Astrocyte (in vitro differentiated cells and primary cell): ENCODE measurements at regions not wholly inside any gene's neighbourhood (a gene's known extent, or its start where the extent isn't known, plus 50 kb on each side); places are given as distances from the start of the nearest gene placed in this dataset.

Experiments used
- DNase-seq: peaks from one replicate; pipeline ENCODE4 v3.0.0-alpha.2; 2010; ENCODE audit warnings: low read depth
- FAIRE-seq: peaks from 2 replicates; lab custom pipeline; 2011; peaks lifted over from hg19 to GRCh38; lab: Jason Lieb, UNC
- H2AFZ ChIP-seq: 2 replicates; pipeline ENCODE4 v1.6.0; 2012; ENCODE audit warnings: low read depth, low read length, inconsistent platforms
- H3K27ac ChIP-seq: 2 replicates; pipeline ENCODE4 v1.5.1; 2011; ENCODE audit warnings: low read depth, low read length, inconsistent platforms
- H3K27me3 ChIP-seq: 2 replicates; pipeline ENCODE4 v1.6.0; 2011; ENCODE audit warnings: low read length, inconsistent platforms; ENCODE audit not compliant: insufficient read depth
- H3K36me3 ChIP-seq: 2 replicates; pipeline ENCODE4 v1.5.1; 2011; ENCODE audit warnings: low read length, inconsistent platforms; ENCODE audit not compliant: insufficient read depth
- H3K4me1 ChIP-seq: 2 replicates; pipeline ENCODE4 v1.5.1; 2011; ENCODE audit warnings: low read length, inconsistent platforms; ENCODE audit not compliant: insufficient read depth
- H3K4me2 ChIP-seq: 2 replicates; pipeline ENCODE4 v1.6.0; 2012; ENCODE audit warnings: low read length, inconsistent platforms
- H3K4me3 ChIP-seq: 2 replicates; pipeline ENCODE4 v1.5.1; 2011; ENCODE audit warnings: low read depth, mild to moderate bottlenecking, low read length, inconsistent platforms; ENCODE audit not compliant: insufficient read depth
- H3K79me2 ChIP-seq: 2 replicates; pipeline ENCODE4 v1.6.0; 2012; ENCODE audit warnings: mild to moderate bottlenecking, low read length, inconsistent platforms; ENCODE audit not compliant: insufficient read depth
- H3K9ac ChIP-seq: 2 replicates; pipeline ENCODE4 v1.6.0; 2012; ENCODE audit warnings: mild to moderate bottlenecking, low read length, inconsistent platforms
- H3K9me3 ChIP-seq: 2 replicates; pipeline ENCODE4 v1.5.1; 2012; ENCODE audit warnings: low read depth, mild to moderate bottlenecking, low read length, inconsistent platforms; ENCODE audit not compliant: insufficient read depth
- H4K20me1 ChIP-seq: 2 replicates; pipeline ENCODE4 v1.6.0; 2012; ENCODE audit warnings: low read length, inconsistent platforms; ENCODE audit not compliant: insufficient read depth
- H3K27ac Mint-ChIP-seq: one replicate; pipeline ENCODE4 v1.8.0; 2021; ENCODE audit warnings: mild to moderate bottlenecking, mixed read lengths; ENCODE audit not compliant: unreplicated experiment
- H3K27me3 Mint-ChIP-seq: one replicate; pipeline ENCODE4 v1.8.0; 2021; ENCODE audit warnings: low read depth, mixed read lengths; ENCODE audit not compliant: unreplicated experiment
- H3K36me3 Mint-ChIP-seq: one replicate; pipeline ENCODE4 v1.8.0; 2021; ENCODE audit warnings: low read depth, mixed read lengths; ENCODE audit not compliant: unreplicated experiment
- H3K4me1 Mint-ChIP-seq: one replicate; pipeline ENCODE4 v1.8.0; 2021; ENCODE audit warnings: low read depth, mixed read lengths; ENCODE audit not compliant: unreplicated experiment
- H3K4me3 Mint-ChIP-seq: one replicate; pipeline ENCODE4 v1.8.0; 2021; ENCODE audit warnings: mild to moderate bottlenecking, moderate library complexity, mixed read lengths; ENCODE audit not compliant: unreplicated experiment
- H3K9me3 Mint-ChIP-seq: one replicate; pipeline ENCODE4 v1.8.0; 2021; ENCODE audit warnings: mild to moderate bottlenecking, mixed read lengths; ENCODE audit not compliant: unreplicated experiment
- EZH2 ChIP-seq: IDR thresholded peaks from 2 replicates; pipeline ENCODE4 v1.6.1; 2012; ENCODE audit warnings: mild to moderate bottlenecking, low read length, inconsistent platforms; ENCODE audit not compliant: insufficient read depth
- TF ChIP-seq, protein P1 (sequence below): IDR thresholded peaks from 2 replicates; pipeline ENCODE4 v1.5.1; 2011; ENCODE audit warnings: low read depth, mild to moderate bottlenecking, inconsistent platforms, low read length, moderate library complexity; ENCODE audit not compliant: insufficient read depth

GRCh38 chr7:47671358-47671757 is 89.4 kb upstream of the TNS3 start:
- FAIRE-seq = no peak
- peak overlapping the region; percentile 80 for H3K27ac Mint-ChIP-seq
- no peak overlapping the region for H3K27ac ChIP-seq

GRCh38 chr7:47670729-47671128 is 88.8 kb upstream of the TNS3 start:
- DNase-seq (no peak), FAIRE-seq (no peak)
- TF ChIP-seq, protein P1, sequence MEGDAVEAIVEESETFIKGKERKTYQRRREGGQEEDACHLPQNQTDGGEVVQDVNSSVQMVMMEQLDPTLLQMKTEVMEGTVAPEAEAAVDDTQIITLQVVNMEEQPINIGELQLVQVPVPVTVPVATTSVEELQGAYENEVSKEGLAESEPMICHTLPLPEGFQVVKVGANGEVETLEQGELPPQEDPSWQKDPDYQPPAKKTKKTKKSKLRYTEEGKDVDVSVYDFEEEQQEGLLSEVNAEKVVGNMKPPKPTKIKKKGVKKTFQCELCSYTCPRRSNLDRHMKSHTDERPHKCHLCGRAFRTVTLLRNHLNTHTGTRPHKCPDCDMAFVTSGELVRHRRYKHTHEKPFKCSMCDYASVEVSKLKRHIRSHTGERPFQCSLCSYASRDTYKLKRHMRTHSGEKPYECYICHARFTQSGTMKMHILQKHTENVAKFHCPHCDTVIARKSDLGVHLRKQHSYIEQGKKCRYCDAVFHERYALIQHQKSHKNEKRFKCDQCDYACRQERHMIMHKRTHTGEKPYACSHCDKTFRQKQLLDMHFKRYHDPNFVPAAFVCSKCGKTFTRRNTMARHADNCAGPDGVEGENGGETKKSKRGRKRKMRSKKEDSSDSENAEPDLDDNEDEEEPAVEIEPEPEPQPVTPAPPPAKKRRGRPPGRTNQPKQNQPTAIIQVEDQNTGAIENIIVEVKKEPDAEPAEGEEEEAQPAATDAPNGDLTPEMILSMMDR = no peak
- TF ChIP-seq EZH2 = no peak
- no peak overlapping the region for H3K9ac ChIP-seq
- no peak overlapping the region for H2AFZ ChIP-seq
- H3K27me3 Mint-ChIP-seq = no peaks in the 10 kb centered on the region
- H3K4me2 ChIP-seq = no peak overlapping the region
- H3K79me2 ChIP-seq = no peaks in the 10 kb centered on the region
- no peaks in the 10 kb centered on the region for H3K27me3 ChIP-seq
- peak overlapping the region; percentile 80 for H3K27ac Mint-ChIP-seq
- peaks cover 2% of the 10 kb centered on the region for H3K9me3 Mint-ChIP-seq
- no peaks in the 10 kb centered on the region for H3K36me3 ChIP-seq
- peaks cover 19% of the 10 kb centered on the region for H3K4me1 ChIP-seq
- no peak overlapping the region for H3K4me3 Mint-ChIP-seq
- H3K4me3 ChIP-seq = no peak overlapping the region
- no peak overlapping the region for H3K27ac ChIP-seq
- peaks cover 24% of the 10 kb centered on the region for H3K4me1 Mint-ChIP-seq
- H3K36me3 Mint-ChIP-seq = no peaks in the 10 kb centered on the region
- H3K9me3 ChIP-seq = no peaks in the 10 kb centered on the region
- no peaks in the 10 kb centered on the region for H4K20me1 ChIP-seq

More at GRCh38 chr7:47671358-47671757, 89.4 kb upstream of the TNS3 start:
- no peaks in the 10 kb centered on the region for H4K20me1 ChIP-seq
- TF ChIP-seq, protein P1 = no peak
- no peak for TF ChIP-seq EZH2
- H3K27me3 ChIP-seq = no peaks in the 10 kb centered on the region
- Mint-ChIP-seq H3K36me3 (no peaks in the 10 kb centered on the region), H3K27me3 (no peaks in the 10 kb centered on the region), H3K4me1 (peaks cover 19% of the 10 kb centered on the region), H3K9me3 (peaks cover 2% of the 10 kb centered on the region), H3K4me3 (no peak overlapping the region)
- H3K9ac ChIP-seq = no peak overlapping the region
- no peak overlapping the region for H3K4me3 ChIP-seq
- H3K9me3 ChIP-seq = no peaks in the 10 kb centered on the region
- no peaks in the 10 kb centered on the region for H3K36me3 ChIP-seq
- H3K79me2 ChIP-seq = no peaks in the 10 kb centered on the region
- H2AFZ ChIP-seq = no peak overlapping the region
- peaks cover 19% of the 10 kb centered on the region for H3K4me1 ChIP-seq
- DNase-seq = no peak
- no peak overlapping the region for H3K4me2 ChIP-seq

DNA sequence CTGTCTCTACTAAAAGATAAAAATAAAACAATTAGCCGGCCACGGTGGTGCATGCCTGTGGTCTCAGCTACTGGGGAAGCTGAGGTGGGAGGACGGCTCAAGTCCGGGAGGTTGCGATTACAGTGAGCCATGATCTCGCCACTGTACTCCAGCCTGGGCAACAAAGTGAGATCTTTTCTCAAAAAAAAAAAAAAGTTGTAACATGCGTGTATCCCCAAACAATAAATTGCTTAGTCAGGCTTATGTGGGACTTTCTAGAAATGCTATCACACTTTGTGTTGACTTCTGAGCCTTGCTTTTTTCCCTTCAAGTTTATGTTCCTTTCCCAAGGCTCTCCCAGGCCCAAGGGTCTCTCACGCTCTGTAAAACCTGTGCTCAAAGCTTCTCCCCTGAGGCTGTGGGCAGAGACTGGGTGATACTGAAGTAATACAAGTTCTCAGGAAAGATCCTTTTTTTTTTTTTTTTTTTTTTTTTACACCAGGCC is 88.0 kb upstream of the TNS3 start:
- H3K36me3 Mint-ChIP-seq = no peaks in the 10 kb centered on the region
- H3K27ac Mint-ChIP-seq = peak overlapping the region; percentile 97
- Histone ChIP-seq H3K79me2 (no peaks in the 10 kb centered on the region), H4K20me1 (no peaks in the 10 kb centered on the region), H3K4me1 (peaks cover 19% of the 10 kb centered on the region), H3K9me3 (no peaks in the 10 kb centered on the region), H3K9ac (peak overlapping the region; percentile 60), H2AFZ (peak overlapping the region; percentile 27), H3K4me2 (peak overlapping the region; percentile 71), H3K4me3 (no peak overlapping the region), H3K36me3 (no peaks in the 10 kb centered on the region), H3K27me3 (no peaks in the 10 kb centered on the region), H3K27ac (peak overlapping the region; percentile 79)
- no peak for TF ChIP-seq EZH2
- TF ChIP-seq, protein P1 = no peak
- H3K27me3 Mint-ChIP-seq = no peaks in the 10 kb centered on the region
- peak; percentile 43 for FAIRE-seq
- peaks cover 29% of the 10 kb centered on the region for H3K4me1 Mint-ChIP-seq
- H3K4me3 Mint-ChIP-seq = no peak overlapping the region
- peak; percentile 86 for DNase-seq
- peaks cover 2% of the 10 kb centered on the region for H3K9me3 Mint-ChIP-seq
